ENCODE measurements at regions not wholly inside any gene's neighbourhood (a gene's known extent, or its start where the extent isn't known, plus 50 kb on each side); places are given as distances from the start of the nearest gene placed in this dataset.

GRCh38 chr12:25816637-25817036 is 141.8 kb upstream of the RASSF8 start:
- no peak for TF ChIP-seq POLR2A (IDR thresholded peaks at IDR 0.05)
- no peak for TF ChIP-seq CTCF (IDR thresholded peaks at IDR 0.05)

Data from heart left ventricle (tissue), 13 donors.